ENCODE measurements at regions not wholly inside any gene's neighbourhood (a gene's known extent, or its start where the extent isn't known, plus 50 kb on each side); places are given as distances from the start of the nearest gene placed in this dataset.

- no peak for DNase-seq
Measured at GRCh38 chr7:3196629-3197400, 104.2 kb upstream of the SDK1 start.

- no peak for DNase-seq
Measured at GRCh38 chr7:3197567-3198213, 103.4 kb upstream of the SDK1 start.

DNA sequence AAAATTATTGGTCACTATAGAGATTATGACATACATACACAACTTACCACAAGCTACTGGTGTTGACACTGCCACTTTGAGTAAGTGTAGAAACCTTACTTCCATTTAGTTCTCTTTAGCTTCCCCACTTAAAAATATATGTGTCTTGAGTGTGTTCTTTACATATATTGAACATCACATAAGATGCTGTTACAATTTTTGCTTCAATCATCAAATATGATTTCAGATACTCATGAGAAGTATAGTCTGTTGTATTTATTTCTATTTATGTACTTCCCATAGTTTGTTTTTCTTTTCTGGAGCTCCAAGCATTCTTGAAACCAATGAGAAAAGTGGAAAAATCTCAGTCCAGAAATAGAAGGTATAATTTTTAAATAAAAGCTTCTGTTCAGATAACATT lies 102.7 kb upstream of the SDK1 start:
- DNase-seq = no peak

DNA sequence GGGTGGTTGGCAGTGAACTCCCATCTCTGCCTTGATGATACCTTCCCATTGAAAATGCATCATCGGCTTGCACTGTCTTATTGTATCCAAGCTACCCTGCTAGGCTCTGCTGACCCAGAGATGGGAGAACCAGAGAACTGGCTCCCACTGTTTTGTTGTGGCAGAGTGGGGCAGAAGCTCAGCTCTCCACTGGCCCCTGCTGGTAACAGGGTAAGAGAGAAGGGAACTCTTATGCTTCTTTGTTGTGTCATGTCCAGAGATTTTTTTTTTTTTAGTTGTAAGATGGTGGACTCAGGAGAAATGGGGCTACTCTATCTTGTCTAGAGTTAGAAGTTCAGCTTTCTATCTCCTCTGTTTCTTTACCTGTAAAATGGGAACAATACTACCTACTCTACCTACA lies 100.5 kb upstream of the SDK1 start:
- peak; percentile 64 for DNase-seq

DNA sequence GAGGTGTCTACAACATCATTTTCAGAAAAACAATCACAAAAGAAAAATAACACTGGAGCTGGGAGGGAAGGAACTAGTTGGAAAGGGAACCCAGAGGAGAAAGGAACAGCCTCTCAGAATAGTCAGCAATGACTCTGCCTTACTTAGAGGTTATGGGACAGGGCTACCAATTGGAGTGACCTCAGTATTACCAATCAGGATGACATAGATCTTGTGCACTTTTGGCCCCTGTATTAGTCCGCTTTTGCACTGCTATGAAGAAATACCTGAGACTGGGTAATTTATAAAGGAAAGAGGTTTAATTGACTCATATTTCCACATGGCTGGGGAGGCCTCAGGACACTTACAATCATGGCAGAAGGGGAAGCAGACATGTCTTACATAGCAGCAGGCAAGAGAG lies 99.7 kb upstream of the SDK1 start:
- DNase-seq = peak; percentile 13

DNA sequence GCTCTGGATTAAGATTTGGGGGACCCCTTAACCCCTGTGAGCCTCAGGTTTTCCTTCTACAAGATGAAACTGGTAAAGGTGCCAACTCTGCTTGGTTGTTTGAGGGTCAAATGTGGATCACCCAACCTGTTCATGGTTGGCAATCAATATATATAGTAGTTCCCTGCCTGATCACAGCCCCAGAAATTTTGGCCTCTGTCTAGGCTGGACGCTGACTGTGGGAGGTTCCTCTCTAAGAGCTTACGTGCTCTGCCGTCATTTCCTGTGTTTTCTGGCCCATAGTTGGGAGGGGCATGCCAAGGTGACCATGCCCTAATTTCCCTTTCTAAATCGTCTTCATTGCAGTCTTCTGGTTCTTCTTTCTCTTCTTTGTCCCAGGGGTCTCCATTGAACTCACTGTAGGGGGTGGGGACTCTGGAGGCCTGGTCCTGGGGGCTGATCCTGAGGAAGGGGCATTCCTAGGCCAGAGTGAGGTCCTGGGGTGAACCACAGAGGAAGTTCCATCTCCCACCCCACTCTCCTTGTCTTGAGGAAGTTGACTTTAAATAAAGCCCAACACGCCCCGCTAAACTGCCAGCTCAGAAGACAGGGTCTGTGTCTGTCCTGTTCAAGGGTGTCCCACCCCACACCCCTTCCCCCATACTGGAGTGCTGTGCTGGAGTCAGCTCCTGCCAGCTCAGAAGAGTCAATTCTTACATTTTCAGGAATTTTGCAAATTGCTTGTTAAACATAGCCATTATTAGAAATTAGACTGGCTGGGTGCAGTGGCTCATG lies 98.9 kb upstream of the SDK1 start:
- DNase-seq = peak; percentile 27

- DNase-seq = no peak
Measured at GRCh38 chr7:3204526-3204925, 96.5 kb upstream of the SDK1 start.

GRCh38 chr7:3206101-3206500 lies 95.0 kb upstream of the SDK1 start:
- no peak for DNase-seq

DNA sequence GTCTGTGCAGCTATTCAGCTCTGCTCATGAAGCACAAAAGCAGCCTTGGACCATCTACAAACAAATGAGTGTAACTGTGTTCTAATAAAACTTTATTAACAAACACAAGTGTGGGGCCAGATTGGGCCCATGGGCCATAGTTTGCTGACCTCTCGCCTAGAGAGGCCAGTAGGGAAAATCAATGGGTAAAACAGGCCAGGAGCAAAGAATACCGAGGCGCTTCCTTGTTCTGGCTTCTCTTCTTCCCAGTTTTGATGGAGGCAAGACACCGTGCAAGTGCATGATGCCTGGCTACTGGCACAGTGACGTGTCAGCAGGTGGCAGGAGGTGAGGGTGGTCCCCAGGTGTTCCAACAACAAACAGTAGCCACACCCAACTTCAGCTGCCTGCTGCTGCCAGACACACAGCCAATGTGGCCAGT lies 94.3 kb upstream of the SDK1 start:
- DNase-seq = peak; percentile 14

GRCh38 chr7:3207387-3207902 lies 93.6 kb upstream of the SDK1 start:
- DNase-seq = peak; percentile 6

DNA sequence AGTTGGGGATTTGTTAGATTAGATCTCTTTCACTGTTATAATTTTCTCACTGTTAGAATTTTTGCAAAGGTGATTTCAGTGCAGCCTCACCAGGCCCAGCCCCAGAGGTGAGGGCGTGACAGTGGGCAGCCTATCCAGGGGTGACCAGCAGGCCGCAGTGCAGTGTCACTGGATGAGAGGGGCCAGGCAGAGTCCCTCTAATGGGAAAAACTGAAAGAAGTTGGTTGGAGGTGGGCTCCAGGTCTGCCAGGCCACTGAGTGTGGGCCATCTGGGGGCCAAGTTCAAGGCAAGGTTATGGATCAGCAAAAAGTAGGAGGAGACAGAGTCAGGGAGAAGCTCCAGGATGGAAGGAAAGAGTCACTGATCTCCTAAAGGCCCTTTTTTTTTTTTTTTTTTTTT lies 90.5 kb upstream of the SDK1 start:
- no peak for DNase-seq

DNA sequence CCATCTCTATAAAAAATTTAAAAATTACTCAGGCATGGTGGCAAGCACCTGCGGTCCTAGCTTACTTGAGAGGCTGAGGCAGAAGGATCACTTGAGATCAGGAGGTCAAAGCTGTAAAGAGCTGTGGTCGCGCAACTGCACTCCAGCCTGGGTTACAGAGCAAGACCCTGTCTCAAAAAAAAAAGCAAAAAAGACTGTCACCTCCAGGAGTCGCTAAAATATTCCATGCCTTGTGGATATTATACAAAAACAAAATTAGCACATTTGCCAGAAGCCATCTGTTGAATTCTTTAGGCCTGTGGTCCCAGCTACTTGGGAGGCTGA lies 87.0 kb upstream of the SDK1 start:
- DNase-seq = no peak

- no peak for DNase-seq
Measured at GRCh38 chr7:3215624-3216585, 85.1 kb upstream of the SDK1 start.

GRCh38 chr7:3217166-3217565 lies 83.9 kb upstream of the SDK1 start:
- no peak for DNase-seq

GRCh38 chr7:3218411-3219225 lies 82.4 kb upstream of the SDK1 start:
- DNase-seq = no peak

DNA sequence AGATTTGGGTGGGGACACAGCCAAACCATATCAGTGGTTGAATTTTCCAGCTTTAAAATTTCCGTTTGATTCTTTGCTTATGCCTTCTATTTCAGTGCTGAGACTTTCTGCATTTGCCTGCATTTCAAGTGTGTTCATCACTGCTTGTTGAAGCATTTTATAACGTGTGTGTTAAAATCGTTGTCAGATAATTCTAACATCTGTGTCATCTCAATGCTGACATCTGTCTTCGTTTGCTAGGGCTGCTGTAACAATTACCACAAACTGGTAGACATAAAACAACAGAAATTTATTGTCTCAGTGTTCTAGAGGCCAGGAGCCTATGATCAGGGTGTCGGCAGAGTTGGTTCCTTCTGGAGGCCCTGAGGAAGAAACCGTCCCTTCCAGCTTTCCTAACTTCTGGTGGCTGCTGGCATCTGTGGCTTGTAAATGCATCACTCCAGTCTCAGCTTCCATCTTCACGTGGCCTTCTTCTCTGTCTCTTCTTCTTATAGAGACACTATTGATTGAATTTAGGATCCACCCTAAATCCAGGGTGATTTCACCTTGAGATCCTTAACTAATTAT lies 71.1 kb upstream of the SDK1 start:
- DNase-seq = no peak

GRCh38 chr7:3230908-3231307 lies 70.1 kb upstream of the SDK1 start:
- no peak for DNase-seq

DNA sequence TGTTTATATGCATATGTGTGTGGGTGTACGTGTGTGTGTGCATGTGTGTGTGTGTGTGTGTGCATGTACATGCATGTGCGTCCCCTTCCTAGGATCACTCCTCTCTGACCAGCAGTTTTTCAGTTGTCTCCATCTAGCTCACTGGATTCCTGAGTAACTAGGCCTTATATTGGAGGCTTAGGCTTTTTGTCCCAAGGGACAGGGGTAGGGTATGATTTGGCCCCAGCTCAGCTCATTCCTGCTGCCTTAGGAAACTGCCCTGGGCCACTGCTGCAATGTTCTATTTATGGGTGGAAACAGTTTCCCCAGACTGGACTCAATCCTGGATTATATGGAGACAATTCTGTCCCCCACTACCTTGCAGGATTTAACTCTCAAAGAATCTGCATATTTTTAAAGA lies 68.8 kb upstream of the SDK1 start:
- DNase-seq = no peak

DNA sequence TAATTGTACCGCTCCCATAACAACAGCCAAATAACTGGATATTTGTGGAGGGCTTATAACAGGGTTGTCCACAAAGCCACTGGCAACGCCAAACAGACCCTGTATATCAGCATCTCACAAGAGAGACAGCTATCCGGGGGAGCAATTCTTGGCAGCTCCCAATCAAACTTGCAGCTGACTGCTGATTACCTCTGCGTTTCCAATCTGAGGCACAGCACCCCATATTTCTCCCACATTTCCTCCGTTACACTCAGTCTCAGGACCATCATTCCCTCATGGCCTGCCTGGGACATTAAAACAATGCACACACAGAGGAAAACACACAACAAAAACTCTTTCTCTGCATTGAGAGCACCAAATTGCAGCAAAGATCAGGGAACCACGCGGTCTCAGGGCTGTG lies 67.8 kb upstream of the SDK1 start:
- DNase-seq = no peak

DNA sequence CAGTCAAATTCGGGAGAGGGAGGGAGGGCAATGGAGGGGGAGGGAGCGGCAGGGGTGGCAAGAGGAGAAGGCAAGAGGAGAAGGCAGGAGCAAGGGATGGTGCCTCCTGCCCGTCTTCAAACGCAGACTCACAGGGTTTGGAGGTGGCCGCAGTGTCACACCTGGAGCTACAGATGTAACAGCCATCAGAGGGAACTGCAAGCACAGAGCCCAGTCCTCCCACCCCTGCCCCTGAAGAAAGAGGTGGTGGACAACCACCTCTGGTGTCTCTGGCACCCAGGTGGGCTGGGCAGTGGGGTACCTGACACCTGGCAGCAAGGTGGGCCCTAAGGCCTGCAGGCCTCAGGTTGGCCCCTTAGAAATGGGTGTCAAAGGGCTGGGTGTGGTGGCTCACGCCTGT lies 67.0 kb upstream of the SDK1 start:
- DNase-seq = no peak

GRCh38 chr7:3234851-3235250 lies 66.2 kb upstream of the SDK1 start:
- no peak for DNase-seq

All from activated effector memory CD4-positive, alpha-beta T cell treated with anti-CD3 and anti-CD28 coated beads, Interleukin-2, amount 50 U/mL, for 16 hours (primary cell).